ENCODE measurements at regions not wholly inside any gene's neighbourhood (a gene's known extent, or its start where the extent isn't known, plus 50 kb on each side); places are given as distances from the start of the nearest gene placed in this dataset.

GRCh38 chr18:78399992-78400503, 579.6 kb upstream of the SALL3 start:
- no peak for DNase-seq

- no peak for DNase-seq
These were observed 577.2 kb upstream of the SALL3 start for GRCh38 chr18:78402440-78402839.

GRCh38 chr18:78402966-78403365, 576.7 kb upstream of the SALL3 start:
- DNase-seq, result no peak

GRCh38 chr18:78403371-78403770, 576.2 kb upstream of the SALL3 start:
- DNase-seq, result no peak

GRCh38 chr18:78405763-78406162, 573.9 kb upstream of the SALL3 start:
- no peak for DNase-seq

GRCh38 chr18:78406743-78407465, 572.7 kb upstream of the SALL3 start:
- no peak for DNase-seq

- DNase-seq, result no peak
These were observed 572.2 kb upstream of the SALL3 start for GRCh38 chr18:78407466-78407844.

GRCh38 chr18:78408623-78409022, 571.0 kb upstream of the SALL3 start:
- no peak for DNase-seq

GRCh38 chr18:78410094-78410786, 569.4 kb upstream of the SALL3 start:
- DNase-seq, result no peak

- DNase-seq, result no peak
These were observed 568.1 kb upstream of the SALL3 start for GRCh38 chr18:78411539-78411938.

- DNase-seq, result no peak
These were observed 565.3 kb upstream of the SALL3 start for GRCh38 chr18:78414302-78414701.

GRCh38 chr18:78416853-78417252, 562.8 kb upstream of the SALL3 start:
- no peak for DNase-seq

GRCh38 chr18:78418379-78418778, 561.2 kb upstream of the SALL3 start:
- DNase-seq, result no peak

GRCh38 chr18:78419171-78419570, 560.4 kb upstream of the SALL3 start:
- no peak for DNase-seq

GRCh38 chr18:78420116-78420515, 559.5 kb upstream of the SALL3 start:
- no peak for DNase-seq

GRCh38 chr18:78421392-78421791, 558.2 kb upstream of the SALL3 start:
- no peak for DNase-seq

GRCh38 chr18:78422336-78422735, 557.3 kb upstream of the SALL3 start:
- no peak for DNase-seq

GRCh38 chr18:78423811-78424210, 555.8 kb upstream of the SALL3 start:
- no peak for DNase-seq

GRCh38 chr18:78424403-78425018, 555.1 kb upstream of the SALL3 start:
- DNase-seq, result no peak

- DNase-seq, result no peak
These were observed 554.6 kb upstream of the SALL3 start for GRCh38 chr18:78425019-78425412.

GRCh38 chr18:78427081-78427480, 552.5 kb upstream of the SALL3 start:
- no peak for DNase-seq

- DNase-seq, result no peak
These were observed 550.2 kb upstream of the SALL3 start for GRCh38 chr18:78429127-78430108.
